ENCODE measurements at regions not wholly inside any gene's neighbourhood (a gene's known extent, or its start where the extent isn't known, plus 50 kb on each side); places are given as distances from the start of the nearest gene placed in this dataset.
"Not testable (repeated sequence)": the region's sequence is repeated elsewhere in the genome, so short reads cannot be mapped to it uniquely, and the experiment has no call there.

GRCh38 chr7:94314413-94315410, 80.0 kb upstream of the COL1A2 start:
- Histone ChIP-seq H4K20me1 (ENCODE audit: insufficient read depth) (no peaks in the 10 kb centered on the region), H3K4me1 (ENCODE audit: control insufficient read depth in 1 of 2, insufficient read depth in 2 of 2, low read depth in 1 of 2, low read length in 1 of 2) (peaks cover 12 to 29% of the 10 kb centered on the region in 2 experiments), H3K27me3 (ENCODE audit: insufficient read depth) (no peaks in the 10 kb centered on the region), H3K79me2 (ENCODE audit: insufficient read depth) (no peaks in the 10 kb centered on the region; the same call in 1 of the 2 replicates), H2AFZ (ENCODE audit: low read depth) (peak overlapping the region; percentile 57), H3K9me2 (no peaks in the 10 kb centered on the region), H3K36me3 (replicated peaks in 1 of 2; ENCODE audit: control insufficient read depth in 1 of 2, insufficient read depth in 2 of 2, low read length in 1 of 2) (peaks cover 0 to 9% of the 10 kb centered on the region in 2 experiments), H3F3A (replicated peaks; ENCODE audit: insufficient read depth) (peaks cover 39% of the 10 kb centered on the region), H3K9ac (peak overlapping the region; percentile 36; the same call in 1 of the 2 replicates), H3K9me3 (no peaks in the 10 kb centered on the region), H3K4me2 (peak overlapping the region; percentile 45; the same call in 1 of the 2 replicates), H3K4me3 (ENCODE audit: low read depth in 2 of 2, low read length in 1 of 2) (no peak overlapping the region), H3K27ac (ENCODE audit: low read depth in 2 of 2, low read length in 1 of 2) (peak overlapping the region; percentile 72 to 80)
- CTCF ChIA-PET: interaction anchor here (1.0 to 2.4 kb wide), 6 partner anchors 10 to 128 kb away, joined by 3 to 9 read pairs (median 4); no protein-coding TSS in a partner anchor
- WGBS (ENCODE audit: low lambda C conversion rate): 77% methylated on average over 5 of the region's 5 CpGs
- POLR2A ChIA-PET: no interaction called here
- TF ChIP-seq GABPA (IDR thresholded peaks at IDR 0.05; ENCODE audit: low read depth) (no peak), EZH2phosphoT487 (IDR thresholded peaks at IDR 0.05; ENCODE audit: borderline replicate concordance, low read depth) (no peak), TCF12 (IDR thresholded peaks at IDR 0.05) (no peak), RXRA (IDR thresholded peaks at IDR 0.05; ENCODE audit: borderline replicate concordance, low read depth) (no peak), RFX5 (IDR thresholded peaks at IDR 0.05; ENCODE audit: low read length) (no peak), IRF3 (IDR thresholded peaks at IDR 0.05; ENCODE audit: low read depth, low read length) (no peak), MAX (IDR thresholded peaks at IDR 0.05; ENCODE audit: low read depth) (no peak), RAD21 (IDR thresholded peaks at IDR 0.05; ENCODE audit: low read length) (no peak), POLR2AphosphoS5 (IDR thresholded peaks at IDR 0.05; ENCODE audit: low read depth, low read length) (no peak), TEAD4 (IDR thresholded peaks at IDR 0.05; ENCODE audit: borderline replicate concordance, insufficient read depth) (no peak), FOXJ3 (CRISPR knock-in tag; IDR thresholded peaks at IDR 0.05) (no peak), MEF2A (IDR thresholded peaks at IDR 0.05; ENCODE audit: borderline replicate concordance, low read depth) (no peak), NRF1 (IDR thresholded peaks at IDR 0.05; ENCODE audit: low read depth, low read length) (no peak), YY1 (IDR thresholded peaks at IDR 0.05; ENCODE audit: low read depth) (no peak)
- no peak for DNase-seq

GRCh38 chr7:94321138-94321537, 73.6 kb upstream of the COL1A2 start:
- H3K27ac ChIP-seq (ENCODE audit: low read depth in 2 of 2, low read length in 1 of 2): not testable (repeated sequence)

More at GRCh38 chr7:94321138-94321537, 73.6 kb upstream of the COL1A2 start:
- H3K9me3 ChIP-seq; POLR2A ChIA-PET; H3K27me3 ChIP-seq (ENCODE audit: insufficient read depth); H3K9me2 ChIP-seq; H3K9ac ChIP-seq; H3K4me3 ChIP-seq (ENCODE audit: low read depth in 2 of 2, low read length in 1 of 2); H2AFZ ChIP-seq (ENCODE audit: low read depth); H3K79me2 ChIP-seq (ENCODE audit: insufficient read depth); H3K4me2 ChIP-seq; CTCF ChIA-PET; DNase-seq; H4K20me1 ChIP-seq (ENCODE audit: insufficient read depth): not testable (repeated sequence)
- H3K4me1 ChIP-seq (ENCODE audit: control insufficient read depth in 1 of 2, insufficient read depth in 2 of 2, low read depth in 1 of 2, low read length in 1 of 2): peaks cover 11 to 23% of the 10 kb centered on the region in 2 experiments
- H3F3A ChIP-seq (replicated peaks; ENCODE audit: insufficient read depth): peaks cover 18% of the 10 kb centered on the region
- peaks cover 0 to 19% of the 10 kb centered on the region in 2 experiments for H3K36me3 ChIP-seq (replicated peaks in 1 of 2; ENCODE audit: control insufficient read depth in 1 of 2, insufficient read depth in 2 of 2, low read length in 1 of 2)
- WGBS (ENCODE audit: low lambda C conversion rate): 45% methylated on average over 1 of the region's 1 CpG

Measured in SK-N-SH (cell line).